Vagina (tissue), 2 donors: ENCODE measurements at regions not wholly inside any gene's neighbourhood (a gene's known extent, or its start where the extent isn't known, plus 50 kb on each side); places are given as distances from the start of the nearest gene placed in this dataset.

ENCODE experiments used
- POLR2A ChIP-seq, 2 donors: fragments of 450-650 bp; IDR thresholded peaks; one replicate each; pipeline ENCODE4 v1.6.1; 2017; ENCODE audit warnings: antibody characterized with exemption in 2 of 2, mild to moderate bottlenecking in 2 of 2, moderate library complexity in 2 of 2
- POLR2AphosphoS5 ChIP-seq, 2 donors: sonication (generic); formaldehyde crosslinking; IDR thresholded peaks; one replicate each; pipeline ENCODE4 v1.9.0; 2017; ENCODE audit warnings: antibody characterized with exemption in 2 of 2, mild to moderate bottlenecking in 2 of 2, low read depth in 1 of 2; ENCODE audit not compliant: insufficient read depth in 1 of 2
- TF ChIP-seq, protein P1 (sequence below), 3 experiments: fragments of 450-650 bp in 2 of 3; fragments of 200-600 bp in 1 of 3; sonication (generic) in 1 of 3; IDR thresholded peaks; one replicate each; pipeline ENCODE4 v1.5.1; 2017 to 2019; ENCODE audit warnings: antibody characterized with exemption in 3 of 3, mild to moderate bottlenecking in 2 of 3, moderate library complexity in 2 of 3

DNA sequence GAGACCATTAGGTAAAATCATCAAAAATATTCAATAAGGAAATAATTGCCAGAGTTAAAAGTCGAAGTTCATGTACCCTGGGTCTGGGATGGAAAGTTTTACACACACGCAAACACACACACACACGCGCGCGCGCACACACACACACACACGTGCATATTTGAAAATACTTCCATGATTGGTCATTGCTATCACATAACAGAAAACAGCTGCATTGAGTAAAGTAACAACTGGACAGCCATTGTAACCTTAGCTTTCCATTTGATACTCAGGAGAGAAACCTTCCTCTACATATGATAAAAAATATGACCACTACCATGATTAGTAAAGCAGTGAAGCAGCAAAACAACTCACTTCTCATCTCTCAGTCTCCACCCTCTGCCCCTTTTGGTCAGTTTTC lies 490.0 kb upstream of the SGCG start:
- TF ChIP-seq, protein P1, sequence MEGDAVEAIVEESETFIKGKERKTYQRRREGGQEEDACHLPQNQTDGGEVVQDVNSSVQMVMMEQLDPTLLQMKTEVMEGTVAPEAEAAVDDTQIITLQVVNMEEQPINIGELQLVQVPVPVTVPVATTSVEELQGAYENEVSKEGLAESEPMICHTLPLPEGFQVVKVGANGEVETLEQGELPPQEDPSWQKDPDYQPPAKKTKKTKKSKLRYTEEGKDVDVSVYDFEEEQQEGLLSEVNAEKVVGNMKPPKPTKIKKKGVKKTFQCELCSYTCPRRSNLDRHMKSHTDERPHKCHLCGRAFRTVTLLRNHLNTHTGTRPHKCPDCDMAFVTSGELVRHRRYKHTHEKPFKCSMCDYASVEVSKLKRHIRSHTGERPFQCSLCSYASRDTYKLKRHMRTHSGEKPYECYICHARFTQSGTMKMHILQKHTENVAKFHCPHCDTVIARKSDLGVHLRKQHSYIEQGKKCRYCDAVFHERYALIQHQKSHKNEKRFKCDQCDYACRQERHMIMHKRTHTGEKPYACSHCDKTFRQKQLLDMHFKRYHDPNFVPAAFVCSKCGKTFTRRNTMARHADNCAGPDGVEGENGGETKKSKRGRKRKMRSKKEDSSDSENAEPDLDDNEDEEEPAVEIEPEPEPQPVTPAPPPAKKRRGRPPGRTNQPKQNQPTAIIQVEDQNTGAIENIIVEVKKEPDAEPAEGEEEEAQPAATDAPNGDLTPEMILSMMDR (IDR thresholded peaks at IDR 0.05), result no peak
- TF ChIP-seq POLR2AphosphoS5 (IDR thresholded peaks at IDR 0.05; ENCODE audit: insufficient read depth in 1 of 2, low read depth in 1 of 2), result no peak
- no peak for TF ChIP-seq POLR2A (IDR thresholded peaks at IDR 0.05)
